GM19328 (cell line): ENCODE measurements at regions not wholly inside any gene's neighbourhood (a gene's known extent, or its start where the extent isn't known, plus 50 kb on each side); places are given as distances from the start of the nearest gene placed in this dataset.

ENCODE experiments used
- ATAC-seq: cut with Tn5 transposase; IDR thresholded peaks from one replicate; pipeline ENCODE4 v1.9.1; 2021; ENCODE audit warnings: mild to moderate bottlenecking, moderate library complexity; ENCODE audit not compliant: unreplicated experiment

GRCh38 chr10:65847436-65848230, 1078.2 kb upstream of the LRRTM3 start:
- ATAC-seq = no peak

- no peak for ATAC-seq
Observed at GRCh38 chr10:65858841-65859240, 1067.0 kb upstream of the LRRTM3 start.

DNA sequence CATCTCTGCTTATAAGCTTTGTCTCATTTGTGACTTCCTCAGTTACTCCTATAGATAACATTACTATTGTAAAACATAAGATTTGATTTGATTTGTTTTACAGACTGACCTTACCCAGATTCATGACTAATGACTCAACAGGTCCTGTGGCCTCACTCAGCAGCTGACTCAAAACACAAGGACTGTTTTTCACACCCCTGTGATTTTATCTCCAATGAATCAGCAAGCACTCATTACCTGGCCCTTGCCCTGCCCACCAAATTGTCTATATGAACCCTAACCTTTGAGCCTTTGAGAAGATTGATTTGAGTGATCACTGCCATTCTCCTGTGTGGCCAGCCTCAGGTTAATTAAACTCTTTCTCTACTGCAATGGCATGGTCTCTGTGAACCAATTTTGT, 1064.6 kb upstream of the LRRTM3 start:
- no peak for ATAC-seq
